C4-2B (cell line): ENCODE measurements at regions not wholly inside any gene's neighbourhood (a gene's known extent, or its start where the extent isn't known, plus 50 kb on each side); places are given as distances from the start of the nearest gene placed in this dataset.

ENCODE experiments used
- ZFX ChIP-seq: fragments of 450-650 bp; IDR thresholded peaks from 2 replicates; pipeline ENCODE4 v1.6.1; 2017
- TF ChIP-seq, protein P1 (sequence below): fragments of 450-650 bp; conservative IDR thresholded peaks from 2 replicates; pipeline ENCODE4 v1.5.1; 2017; ENCODE audit warnings: mild to moderate bottlenecking

DNA sequence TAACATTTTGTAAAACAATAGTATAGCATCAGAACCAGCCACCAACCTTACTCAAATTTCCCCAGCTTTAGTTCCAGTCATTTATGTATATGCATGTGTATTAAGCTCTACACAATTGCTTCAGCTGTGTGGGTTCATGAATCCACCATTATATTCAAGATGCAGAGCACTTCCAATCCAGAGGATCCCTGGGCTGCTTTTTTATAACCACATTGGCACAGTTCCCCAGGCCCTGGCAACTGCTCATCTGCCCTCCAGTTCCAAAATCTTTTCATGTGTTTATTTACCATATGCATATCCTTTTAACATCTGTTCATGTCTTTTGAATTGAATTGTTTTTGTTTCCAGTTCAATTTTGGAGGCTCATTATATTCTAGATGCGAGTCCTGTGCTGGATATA is 482.9 kb upstream of the HS6ST1 start:
- TF ChIP-seq, protein P1, sequence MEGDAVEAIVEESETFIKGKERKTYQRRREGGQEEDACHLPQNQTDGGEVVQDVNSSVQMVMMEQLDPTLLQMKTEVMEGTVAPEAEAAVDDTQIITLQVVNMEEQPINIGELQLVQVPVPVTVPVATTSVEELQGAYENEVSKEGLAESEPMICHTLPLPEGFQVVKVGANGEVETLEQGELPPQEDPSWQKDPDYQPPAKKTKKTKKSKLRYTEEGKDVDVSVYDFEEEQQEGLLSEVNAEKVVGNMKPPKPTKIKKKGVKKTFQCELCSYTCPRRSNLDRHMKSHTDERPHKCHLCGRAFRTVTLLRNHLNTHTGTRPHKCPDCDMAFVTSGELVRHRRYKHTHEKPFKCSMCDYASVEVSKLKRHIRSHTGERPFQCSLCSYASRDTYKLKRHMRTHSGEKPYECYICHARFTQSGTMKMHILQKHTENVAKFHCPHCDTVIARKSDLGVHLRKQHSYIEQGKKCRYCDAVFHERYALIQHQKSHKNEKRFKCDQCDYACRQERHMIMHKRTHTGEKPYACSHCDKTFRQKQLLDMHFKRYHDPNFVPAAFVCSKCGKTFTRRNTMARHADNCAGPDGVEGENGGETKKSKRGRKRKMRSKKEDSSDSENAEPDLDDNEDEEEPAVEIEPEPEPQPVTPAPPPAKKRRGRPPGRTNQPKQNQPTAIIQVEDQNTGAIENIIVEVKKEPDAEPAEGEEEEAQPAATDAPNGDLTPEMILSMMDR: no peak
- TF ChIP-seq ZFX: no peak
